ENCODE measurements at regions not wholly inside any gene's neighbourhood (a gene's known extent, or its start where the extent isn't known, plus 50 kb on each side); places are given as distances from the start of the nearest gene placed in this dataset.

DNA sequence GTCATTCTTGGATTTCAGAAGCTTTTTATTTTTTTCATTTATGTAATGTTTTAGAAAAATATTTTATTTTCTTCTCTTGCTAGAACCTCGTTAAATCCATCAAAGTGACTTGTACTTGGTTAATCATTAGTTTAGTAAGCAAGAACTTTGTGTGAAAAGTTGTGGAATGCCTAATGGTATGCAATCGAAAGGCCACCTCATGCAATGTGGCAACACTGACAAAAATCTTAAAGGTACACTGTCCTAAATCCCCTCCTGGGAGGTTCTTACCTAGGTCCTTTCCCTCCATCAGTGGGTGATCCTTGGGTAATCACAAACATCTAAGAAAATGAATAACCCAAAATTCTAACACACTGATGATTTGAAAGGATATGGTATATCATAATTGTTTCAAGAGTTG, 304.2 kb downstream of the DNAH5 start:
- no peak overlapping the region for H3K4me3 Mint-ChIP-seq
- no peaks in the 10 kb centered on the region for H3K4me1 Mint-ChIP-seq (ENCODE audit: low read depth)
- peaks cover 4% of the 10 kb centered on the region for H3K9me3 Mint-ChIP-seq
- DNase-seq (ENCODE audit: low spot score) = no peak
- H3K36me3 Mint-ChIP-seq (ENCODE audit: low read depth) = no peaks in the 10 kb centered on the region
- H3K27me3 Mint-ChIP-seq (ENCODE audit: insufficient read depth) = no peaks in the 10 kb centered on the region
- intact Hi-C loops (cut with micrococcal nuclease) = no loop called here
- no peak overlapping the region for H3K27ac Mint-ChIP-seq

DNA sequence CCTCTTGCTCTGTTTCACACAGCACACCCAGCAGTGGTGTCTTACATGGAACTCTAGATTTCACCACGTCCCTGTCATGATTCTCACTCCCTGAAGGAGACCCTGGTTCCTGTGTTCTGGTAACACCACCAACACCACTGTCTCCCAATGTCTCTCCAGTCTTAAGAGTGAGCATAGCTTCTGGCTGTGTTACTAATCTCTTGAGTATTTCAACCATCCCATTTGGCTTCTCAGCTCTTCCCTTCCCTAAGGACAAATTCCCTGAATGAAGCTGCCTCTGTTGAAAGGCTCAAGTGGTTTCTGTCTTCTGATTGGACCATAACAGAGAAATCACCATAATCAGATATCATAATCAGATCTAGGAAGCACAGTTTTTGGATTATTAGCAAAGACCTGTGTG, 311.8 kb downstream of the DNAH5 start:
- intact Hi-C loops (cut with micrococcal nuclease) = no loop called here
- H3K4me1 Mint-ChIP-seq (ENCODE audit: low read depth) = no peaks in the 10 kb centered on the region
- H3K27me3 Mint-ChIP-seq (ENCODE audit: insufficient read depth) = no peaks in the 10 kb centered on the region
- no peak overlapping the region for H3K27ac Mint-ChIP-seq
- H3K9me3 Mint-ChIP-seq = peaks cover 4% of the 10 kb centered on the region
- no peak for DNase-seq (ENCODE audit: low spot score)
- H3K4me3 Mint-ChIP-seq = no peak overlapping the region
- no peaks in the 10 kb centered on the region for H3K36me3 Mint-ChIP-seq (ENCODE audit: low read depth)

DNA sequence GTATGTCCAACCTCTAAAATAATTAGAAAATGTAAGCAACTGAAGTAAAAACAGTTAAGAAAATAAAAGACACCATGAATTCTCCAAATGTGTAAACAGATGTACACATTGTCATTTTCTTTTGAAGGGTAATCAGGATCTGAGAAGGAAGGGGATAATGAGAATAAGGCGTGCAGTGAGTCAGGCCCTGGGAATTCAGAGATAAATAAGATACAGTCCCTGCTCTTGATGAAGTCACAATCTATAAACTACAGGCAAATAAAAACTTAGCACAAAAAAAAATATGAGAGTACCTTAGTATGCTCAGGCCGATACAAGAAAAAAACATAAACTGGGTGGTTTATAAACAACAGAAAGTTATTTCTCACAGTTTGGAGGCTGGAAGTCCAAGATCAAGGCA, 315.3 kb downstream of the DNAH5 start:
- no peak for DNase-seq (ENCODE audit: low spot score)
- Mint-ChIP-seq H3K9me3 (peaks cover 4% of the 10 kb centered on the region), H3K4me3 (no peak overlapping the region), H3K27ac (no peak overlapping the region), H3K36me3 (ENCODE audit: low read depth) (no peaks in the 10 kb centered on the region), H3K27me3 (ENCODE audit: insufficient read depth) (no peaks in the 10 kb centered on the region), H3K4me1 (ENCODE audit: low read depth) (no peaks in the 10 kb centered on the region)
- intact Hi-C loops (cut with micrococcal nuclease) = no loop called here

DNA sequence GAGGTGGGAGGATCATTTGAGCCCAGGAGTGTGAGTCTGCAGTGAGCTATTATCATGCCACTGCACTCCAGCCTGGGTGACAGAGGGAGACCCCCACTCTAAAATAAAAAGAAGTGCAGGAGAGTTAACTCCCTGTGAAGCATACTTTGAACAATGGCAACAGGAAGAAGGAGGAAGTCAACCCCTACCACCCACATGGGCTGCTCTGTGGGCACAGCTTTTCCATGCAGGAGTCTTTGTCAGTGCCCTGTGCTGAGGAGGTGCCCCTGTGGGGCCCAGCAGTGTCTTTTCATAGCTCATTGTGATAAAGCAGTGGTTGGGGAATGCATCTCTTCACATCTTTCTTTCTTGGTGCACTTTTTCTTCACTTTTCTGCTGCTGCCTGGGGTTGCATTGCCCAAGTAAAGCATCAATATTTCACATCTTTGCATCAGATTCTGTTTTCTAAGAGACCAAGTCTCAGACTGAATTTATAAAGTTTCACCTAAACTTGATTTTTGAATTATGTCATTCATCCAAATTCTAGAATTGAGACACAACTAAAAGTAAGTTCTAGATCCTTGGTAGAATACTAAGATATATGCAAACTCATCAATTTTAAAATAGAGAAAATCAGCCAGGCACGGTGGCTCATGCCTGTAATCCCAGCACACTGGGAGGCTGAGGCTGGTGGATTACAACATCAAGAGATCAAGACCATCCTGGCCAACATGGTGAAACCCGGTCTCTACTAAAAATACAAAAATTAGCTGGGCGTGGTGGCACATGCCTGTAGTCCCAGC, 316.6 kb downstream of the DNAH5 start:
- Mint-ChIP-seq H3K4me3 (no peak overlapping the region), H3K4me1 (ENCODE audit: low read depth) (no peaks in the 10 kb centered on the region), H3K36me3 (ENCODE audit: low read depth) (no peaks in the 10 kb centered on the region), H3K27ac (no peak overlapping the region), H3K27me3 (ENCODE audit: insufficient read depth) (no peaks in the 10 kb centered on the region), H3K9me3 (peaks cover 4% of the 10 kb centered on the region)
- DNase-seq (ENCODE audit: low spot score) = no peak
- intact Hi-C loops (cut with micrococcal nuclease) = no loop called here

DNA sequence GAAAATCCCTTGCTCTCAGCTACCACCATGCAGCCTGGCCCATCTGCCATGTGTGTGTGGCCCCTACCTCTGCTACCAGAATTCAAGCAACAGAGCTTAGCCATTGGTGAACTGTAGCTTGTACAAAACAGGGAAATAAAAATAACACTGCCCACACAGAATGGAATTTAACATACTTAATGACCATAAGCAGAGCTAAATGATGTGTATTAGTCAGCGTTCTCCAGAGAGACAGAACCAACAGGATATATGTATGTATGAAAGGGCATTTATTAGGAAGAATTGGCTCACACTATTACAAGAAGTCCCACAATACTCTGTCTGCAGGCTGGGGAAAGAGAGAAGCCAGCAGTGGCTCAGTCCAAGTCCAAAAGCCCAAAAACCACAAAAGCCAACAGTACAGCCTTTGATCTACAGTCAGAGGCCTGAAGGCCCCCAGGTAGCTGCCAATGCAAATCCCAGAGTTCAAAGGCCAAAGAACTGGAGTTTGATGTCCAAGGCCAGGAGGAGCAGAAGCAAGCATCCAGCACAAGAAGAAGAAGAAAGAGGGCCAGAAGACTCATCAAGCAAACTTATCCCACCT, 318.8 kb downstream of the DNAH5 start:
- Mint-ChIP-seq H3K27ac (no peak overlapping the region), H3K27me3 (ENCODE audit: insufficient read depth) (no peaks in the 10 kb centered on the region), H3K9me3 (peaks cover 4% of the 10 kb centered on the region), H3K4me3 (no peak overlapping the region), H3K36me3 (ENCODE audit: low read depth) (no peaks in the 10 kb centered on the region), H3K4me1 (ENCODE audit: low read depth) (no peaks in the 10 kb centered on the region)
- no peak for DNase-seq (ENCODE audit: low spot score)
- intact Hi-C loops (cut with micrococcal nuclease) = no loop called here

DNA sequence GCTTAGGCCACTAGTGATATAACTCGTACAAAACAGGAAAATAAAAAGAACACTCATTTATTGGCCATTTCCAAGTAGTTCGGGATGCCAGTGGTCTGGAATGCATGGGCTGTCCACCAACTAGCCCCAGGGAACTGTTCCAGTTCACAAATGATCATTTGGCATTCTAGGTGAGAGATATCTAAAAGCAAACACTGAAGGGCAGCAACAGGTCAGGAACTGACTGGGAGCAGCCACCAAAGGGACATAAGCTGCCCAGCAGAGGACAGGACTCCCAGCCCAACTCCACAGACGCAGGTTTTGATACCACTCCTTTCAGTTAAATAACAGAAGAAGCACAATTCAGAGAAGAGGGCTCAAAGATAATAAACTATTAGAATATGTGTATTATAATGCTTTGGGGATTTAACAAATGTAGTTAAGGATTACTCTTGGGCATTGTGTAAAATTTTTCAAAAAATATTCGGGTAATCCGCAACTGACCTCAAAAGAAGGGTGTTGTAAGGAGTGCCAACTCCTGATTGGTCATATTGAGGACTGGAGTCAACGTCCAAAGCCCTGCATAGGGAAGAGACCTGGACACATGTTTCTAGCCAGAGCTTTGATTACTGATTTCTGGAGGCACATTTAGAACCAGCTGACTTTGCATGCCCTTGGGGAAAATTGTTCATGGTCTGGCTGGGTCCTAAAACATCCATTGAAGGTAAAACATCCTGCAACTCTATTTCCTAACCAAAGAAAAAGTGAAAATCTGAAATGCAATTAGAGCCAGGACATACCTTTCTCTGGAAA, 320.0 kb downstream of the DNAH5 start:
- Mint-ChIP-seq H3K9me3 (peaks cover 4% of the 10 kb centered on the region), H3K4me1 (ENCODE audit: low read depth) (no peaks in the 10 kb centered on the region), H3K27me3 (ENCODE audit: insufficient read depth) (no peaks in the 10 kb centered on the region), H3K27ac (no peak overlapping the region), H3K36me3 (ENCODE audit: low read depth) (no peaks in the 10 kb centered on the region), H3K4me3 (no peak overlapping the region)
- intact Hi-C loops (cut with micrococcal nuclease) = no loop called here
- DNase-seq (ENCODE audit: low spot score) = no peak

DNA sequence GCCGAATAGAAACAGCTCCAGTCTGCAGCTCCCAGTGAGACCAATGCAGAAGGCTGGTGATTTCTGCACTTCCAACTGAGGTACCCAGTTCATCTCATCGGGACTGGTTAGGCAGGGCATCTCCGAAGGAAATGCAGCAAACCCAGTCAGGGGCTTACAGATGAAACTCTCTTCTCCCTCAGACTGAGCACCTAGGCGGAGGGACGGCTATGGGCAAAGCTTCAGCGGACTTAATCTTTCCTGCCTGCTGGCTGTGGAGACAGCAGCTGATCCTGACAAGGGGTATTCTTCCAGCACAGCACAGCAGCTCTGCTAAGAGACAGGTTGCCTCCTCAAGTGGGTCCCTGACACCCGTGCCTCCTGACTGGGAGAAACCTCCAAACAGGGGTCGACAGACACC, 330.9 kb downstream of the DNAH5 start:
- H3K27ac Mint-ChIP-seq = no peak overlapping the region
- H3K27me3 Mint-ChIP-seq (ENCODE audit: insufficient read depth) = no peaks in the 10 kb centered on the region
- intact Hi-C loops (cut with micrococcal nuclease) = no loop called here
- no peak overlapping the region for H3K4me3 Mint-ChIP-seq
- H3K9me3 Mint-ChIP-seq = peaks cover 20% of the 10 kb centered on the region
- H3K36me3 Mint-ChIP-seq (ENCODE audit: low read depth) = no peaks in the 10 kb centered on the region
- no peak for DNase-seq (ENCODE audit: low spot score)
- H3K4me1 Mint-ChIP-seq (ENCODE audit: low read depth) = no peaks in the 10 kb centered on the region

DNA sequence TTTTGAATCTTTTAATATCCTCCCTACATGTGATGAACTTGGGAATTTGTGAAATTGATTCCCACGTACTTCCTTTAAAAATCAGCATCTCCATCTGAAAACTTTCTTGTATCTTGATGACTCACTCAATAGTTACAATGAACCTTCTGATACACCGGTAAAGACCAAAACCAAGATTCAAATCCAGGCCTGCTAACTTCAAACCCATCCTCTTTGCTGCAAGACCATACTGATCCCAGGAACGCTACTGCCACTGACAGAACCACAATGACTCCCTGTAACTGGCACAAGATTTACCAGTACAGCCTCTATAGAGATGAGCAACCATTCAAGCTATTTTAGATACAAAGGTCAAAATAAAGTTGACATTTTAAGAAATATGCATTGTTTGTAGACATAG, 332.9 kb downstream of the DNAH5 start:
- no peak overlapping the region for H3K27ac Mint-ChIP-seq
- no peaks in the 10 kb centered on the region for H3K4me1 Mint-ChIP-seq (ENCODE audit: low read depth)
- H3K9me3 Mint-ChIP-seq = peaks cover 20% of the 10 kb centered on the region
- DNase-seq (ENCODE audit: low spot score) = no peak
- no peaks in the 10 kb centered on the region for H3K27me3 Mint-ChIP-seq (ENCODE audit: insufficient read depth)
- no peak overlapping the region for H3K4me3 Mint-ChIP-seq
- no peaks in the 10 kb centered on the region for H3K36me3 Mint-ChIP-seq (ENCODE audit: low read depth)
- intact Hi-C loops (cut with micrococcal nuclease) = no loop called here

DNA sequence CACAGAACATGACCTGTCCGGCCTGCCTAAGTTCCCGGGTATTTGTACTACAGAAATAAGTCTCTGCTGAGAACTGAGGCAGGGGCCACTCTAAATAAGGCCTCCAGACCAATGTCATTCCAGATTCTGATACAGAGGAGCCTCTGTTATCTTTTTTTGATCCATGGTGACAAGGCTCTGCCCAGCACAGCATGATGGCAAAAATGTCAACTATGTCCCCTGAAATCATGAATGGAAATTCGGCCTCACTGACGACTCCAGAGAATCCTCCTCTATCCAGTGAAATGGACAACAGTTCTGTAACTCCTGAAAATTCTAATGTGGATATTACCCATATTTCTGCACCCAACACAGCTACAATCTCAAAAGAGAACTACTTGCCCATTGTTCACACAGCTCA, 335.0 kb downstream of the DNAH5 start:
- no peak for DNase-seq (ENCODE audit: low spot score)
- no peaks in the 10 kb centered on the region for H3K36me3 Mint-ChIP-seq (ENCODE audit: low read depth)
- H3K4me1 Mint-ChIP-seq (ENCODE audit: low read depth) = no peaks in the 10 kb centered on the region
- no peak overlapping the region for H3K4me3 Mint-ChIP-seq
- intact Hi-C loops (cut with micrococcal nuclease) = no loop called here
- H3K9me3 Mint-ChIP-seq = peaks cover 7% of the 10 kb centered on the region
- no peaks in the 10 kb centered on the region for H3K27me3 Mint-ChIP-seq (ENCODE audit: insufficient read depth)
- H3K27ac Mint-ChIP-seq = no peak overlapping the region

DNA sequence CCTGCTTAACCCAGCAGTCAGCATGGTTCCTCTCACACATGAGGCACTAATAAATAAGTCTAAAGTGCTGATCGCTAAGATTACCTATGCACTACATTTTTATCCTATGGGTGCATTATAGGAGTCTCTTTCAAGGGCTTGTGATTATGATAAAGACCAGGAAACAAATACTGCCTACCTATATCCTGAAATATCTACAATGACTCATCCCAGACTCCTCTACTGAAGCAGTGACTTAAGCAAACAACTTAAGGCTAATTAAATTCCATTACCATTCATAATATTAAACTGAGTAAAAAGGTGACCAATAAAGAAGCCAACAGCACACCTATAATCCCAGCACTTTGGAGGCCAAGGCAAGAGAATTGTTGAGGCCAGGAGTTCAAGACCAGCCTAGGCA, 338.4 kb downstream of the DNAH5 start:
- H3K4me1 Mint-ChIP-seq (ENCODE audit: low read depth) = no peaks in the 10 kb centered on the region
- intact Hi-C loops (cut with micrococcal nuclease) = no loop called here

DNA sequence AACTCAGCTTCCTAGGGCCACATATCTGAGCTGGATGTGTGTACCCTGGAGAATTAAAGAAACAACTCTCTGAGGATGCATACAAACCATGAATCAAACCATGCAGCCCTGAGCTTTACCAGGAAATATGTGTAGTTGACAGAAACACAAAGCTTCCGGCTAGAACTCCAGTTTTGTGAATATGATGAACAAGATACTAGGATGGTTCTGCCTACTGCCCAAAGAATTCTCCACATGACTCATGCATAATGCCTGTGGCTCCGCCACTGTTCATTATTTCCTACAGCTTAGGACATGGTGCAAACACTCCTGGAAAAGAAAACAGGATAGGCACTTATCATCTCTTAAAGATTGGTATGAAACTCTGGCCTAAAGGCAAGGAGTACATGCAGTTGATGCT, 343.4 kb downstream of the DNAH5 start:
- intact Hi-C loops (cut with micrococcal nuclease) = no loop called here
- no peak overlapping the region for H3K27ac Mint-ChIP-seq
- peaks cover 16% of the 10 kb centered on the region for H3K9me3 Mint-ChIP-seq
- H3K4me1 Mint-ChIP-seq (ENCODE audit: low read depth) = no peaks in the 10 kb centered on the region
- H3K4me3 Mint-ChIP-seq = no peak overlapping the region
- no peaks in the 10 kb centered on the region for H3K27me3 Mint-ChIP-seq (ENCODE audit: insufficient read depth)
- no peaks in the 10 kb centered on the region for H3K36me3 Mint-ChIP-seq (ENCODE audit: low read depth)
- DNase-seq (ENCODE audit: low spot score) = no peak

More for the DNA sequence above, 338.4 kb downstream of the DNAH5 start:
- H3K27ac Mint-ChIP-seq = no peak overlapping the region
- no peak for DNase-seq (ENCODE audit: low spot score)
- H3K36me3 Mint-ChIP-seq (ENCODE audit: low read depth) = no peaks in the 10 kb centered on the region
- no peaks in the 10 kb centered on the region for H3K27me3 Mint-ChIP-seq (ENCODE audit: insufficient read depth)
- H3K4me3 Mint-ChIP-seq = no peak overlapping the region
- no peaks in the 10 kb centered on the region for H3K9me3 Mint-ChIP-seq

DNA sequence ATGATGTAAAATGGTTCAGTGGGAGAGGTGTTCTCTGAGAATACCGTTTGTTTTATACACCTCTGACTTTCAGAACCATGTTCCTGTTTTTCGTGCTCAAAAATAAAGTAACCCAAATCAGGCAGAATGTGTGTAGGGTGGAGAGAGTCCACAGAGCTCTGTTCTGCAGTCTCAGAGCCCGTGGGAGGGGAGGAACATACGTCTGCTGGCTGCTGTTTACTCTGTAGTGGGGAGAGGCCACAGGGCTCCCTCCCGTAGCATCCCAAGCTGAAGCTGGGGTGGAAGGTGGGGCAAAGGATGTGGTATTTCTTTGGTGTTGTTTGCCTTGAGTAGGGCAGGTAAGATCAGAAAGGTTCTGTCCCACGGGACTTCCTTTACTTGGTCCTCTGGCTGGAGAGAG, 348.5 kb downstream of the DNAH5 start:
- Mint-ChIP-seq H3K36me3 (ENCODE audit: low read depth) (no peaks in the 10 kb centered on the region), H3K27me3 (ENCODE audit: insufficient read depth) (no peaks in the 10 kb centered on the region), H3K4me3 (no peak overlapping the region), H3K4me1 (ENCODE audit: low read depth) (no peaks in the 10 kb centered on the region), H3K9me3 (peaks cover 22% of the 10 kb centered on the region), H3K27ac (no peak overlapping the region)
- intact Hi-C loops (cut with micrococcal nuclease) = no loop called here
- DNase-seq (ENCODE audit: low spot score) = no peak

DNA sequence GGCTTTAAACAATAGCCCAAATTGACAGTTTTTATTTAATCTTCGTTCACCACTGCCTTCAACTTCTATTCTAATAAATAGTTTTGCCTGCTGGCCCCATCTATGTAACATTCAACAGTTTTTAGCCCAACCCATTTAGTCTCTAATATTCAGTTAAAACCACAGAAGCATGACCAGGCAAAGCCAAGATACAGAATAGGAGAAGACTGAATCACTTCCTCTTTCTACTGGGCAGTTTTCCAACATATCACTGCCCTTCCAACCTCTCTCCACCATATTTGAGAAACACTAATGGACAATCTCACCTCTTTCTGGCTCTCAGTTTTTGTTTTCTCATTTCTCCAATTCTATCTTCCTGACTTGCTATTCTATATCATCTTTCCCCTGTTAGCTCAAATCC, 352.9 kb downstream of the DNAH5 start:
- Mint-ChIP-seq H3K4me1 (ENCODE audit: low read depth) (no peaks in the 10 kb centered on the region), H3K27ac (no peak overlapping the region), H3K4me3 (no peak overlapping the region), H3K27me3 (ENCODE audit: insufficient read depth) (no peaks in the 10 kb centered on the region), H3K9me3 (peaks cover 12% of the 10 kb centered on the region), H3K36me3 (ENCODE audit: low read depth) (no peaks in the 10 kb centered on the region)
- DNase-seq (ENCODE audit: low spot score) = no peak
- intact Hi-C loops (cut with micrococcal nuclease) = no loop called here

Measured in activated T-helper 1 cell treated with anti-CD3 and anti-CD28 coated beads, Interleukin-12 subunit alpha, Interleukin-12 subunit beta, Interleukin-2, Interleukin-4 antibody, amounts not matched to agents 30 ng/mL and 10 ng/mL and 1 ng/mL, durations not matched to agents 14 hours and 24 hours and 36 hours (primary cell).